H9 (cell line): ENCODE measurements at regions not wholly inside any gene's neighbourhood (a gene's known extent, or its start where the extent isn't known, plus 50 kb on each side); places are given as distances from the start of the nearest gene placed in this dataset.

Experiments used
- DNase-seq: peaks from one replicate; pipeline ENCODE4 v3.0.0-alpha.2; 2017
- H2AFZ ChIP-seq: one replicate; pipeline ENCODE4 v1.6.1; 2013; ENCODE audit warnings: mild to moderate bottlenecking, low read length, control low read depth, moderate library complexity
- H2AK5ac ChIP-seq: 2 replicates; pipeline ENCODE4 v1.6.1; 2013; ENCODE audit warnings: low read length, control low read depth, mixed read lengths; ENCODE audit not compliant: insufficient read length
- H2BK120ac ChIP-seq: one replicate; pipeline ENCODE4 v1.6.1; 2013; ENCODE audit warnings: low read depth, mild to moderate bottlenecking, low read length, control low read depth, inconsistent platforms; ENCODE audit not compliant: poor library complexity, severe bottlenecking
- H2BK12ac ChIP-seq: 2 replicates; pipeline ENCODE4 v1.6.1; 2013; ENCODE audit warnings: low read length, control low read depth, mixed read lengths, low read depth; ENCODE audit not compliant: insufficient read length
- H2BK15ac ChIP-seq: 2 replicates; pipeline ENCODE4 v1.6.1; 2013; ENCODE audit warnings: low read depth, low read length, control low read depth
- H2BK20ac ChIP-seq: one replicate; pipeline ENCODE4 v1.6.1; 2013; ENCODE audit warnings: low read depth, mild to moderate bottlenecking, low read length, control low read depth, inconsistent platforms; ENCODE audit not compliant: poor library complexity, severe bottlenecking
- H2BK5ac ChIP-seq: 2 replicates; pipeline ENCODE4 v1.6.1; 2013; ENCODE audit warnings: low read length, control low read depth, mixed read lengths; ENCODE audit not compliant: insufficient read length
- H3K14ac ChIP-seq: 2 replicates; pipeline ENCODE4 v1.6.1; 2013; ENCODE audit warnings: low read length, control low read depth; ENCODE audit not compliant: insufficient read depth
- H3K18ac ChIP-seq: 2 replicates; pipeline ENCODE4 v1.6.1; 2013; ENCODE audit warnings: low read depth, mild to moderate bottlenecking, mixed read lengths, low read length, control low read depth; ENCODE audit not compliant: insufficient read length
- H3K23ac ChIP-seq: 2 replicates; pipeline ENCODE4 v1.6.1; 2013; ENCODE audit warnings: low read length, control low read depth, mixed read lengths, low read depth; ENCODE audit not compliant: insufficient read length
- H3K23me2 ChIP-seq: 2 replicates; pipeline ENCODE4 v1.6.1; 2013; ENCODE audit warnings: low read depth, mild to moderate bottlenecking, mixed read lengths, low read length, control low read depth; ENCODE audit not compliant: insufficient read length, poor library complexity, severe bottlenecking
- H3K27ac ChIP-seq: 2 replicates; pipeline ENCODE4 v1.5.1; 2013; ENCODE audit warnings: low read length, control low read depth, mixed read lengths, low read depth; ENCODE audit not compliant: insufficient read length
- H3K27me3 ChIP-seq: 2 replicates; pipeline ENCODE4 v1.6.1; 2013; ENCODE audit warnings: low read length, control low read depth, inconsistent platforms; ENCODE audit not compliant: insufficient read depth
- H3K4ac ChIP-seq: 2 replicates; pipeline ENCODE4 v1.6.1; 2013; ENCODE audit warnings: low read depth, mild to moderate bottlenecking, control low read depth, inconsistent platforms, low read length, moderate library complexity
- H3K4me1 ChIP-seq: 2 replicates; pipeline ENCODE4 v1.6.1; 2013; ENCODE audit warnings: low read length, control low read depth, inconsistent platforms; ENCODE audit not compliant: insufficient read depth
- H3K4me2 ChIP-seq: 2 replicates; pipeline ENCODE4 v1.6.1; 2013; ENCODE audit warnings: low read length, control low read depth, mixed read lengths; ENCODE audit not compliant: insufficient read length, insufficient read depth
- H3K56ac ChIP-seq: 2 replicates; pipeline ENCODE4 v1.6.1; 2013; ENCODE audit warnings: low read depth, mild to moderate bottlenecking, mixed read lengths, low read length, control low read depth; ENCODE audit not compliant: insufficient read length
- H3K79me1 ChIP-seq: 2 replicates; pipeline ENCODE4 v1.6.1; 2013; ENCODE audit warnings: low read depth, mild to moderate bottlenecking, moderate library complexity, low read length, control low read depth, inconsistent platforms; ENCODE audit not compliant: insufficient read depth, poor library complexity, severe bottlenecking
- H3K79me2 ChIP-seq: 2 replicates; pipeline ENCODE4 v1.6.1; 2013; ENCODE audit warnings: low read length, control low read depth, inconsistent platforms; ENCODE audit not compliant: insufficient read depth
- H3K9ac ChIP-seq: 2 replicates; pipeline ENCODE4 v1.6.1; 2013; ENCODE audit warnings: low read length, control low read depth, mixed read lengths; ENCODE audit not compliant: insufficient read length; ENCODE audit errors: extremely low read depth
- H3K9me3 ChIP-seq: one replicate; pipeline ENCODE4 v1.6.1; 2013; ENCODE audit warnings: low read depth, low read length, inconsistent platforms; ENCODE audit not compliant: control insufficient read depth
- H3T11ph ChIP-seq: one replicate; pipeline ENCODE4 v1.6.1; 2013; ENCODE audit warnings: mild to moderate bottlenecking, low read length, control low read depth, inconsistent platforms
- H4K20me1 ChIP-seq: one replicate; pipeline ENCODE4 v1.6.1; 2013; ENCODE audit not compliant: control insufficient read depth, insufficient read length, insufficient read depth
- H4K5ac ChIP-seq: 2 replicates; pipeline ENCODE4 v1.6.1; 2013; ENCODE audit warnings: low read depth, mild to moderate bottlenecking, mixed read lengths, low read length, control low read depth; ENCODE audit not compliant: insufficient read length
- H4K8ac ChIP-seq: replicated peaks from 2 replicates; pipeline ENCODE4 v1.6.1; 2013; ENCODE audit warnings: low read length, control low read depth, mixed read lengths, low read depth; ENCODE audit not compliant: insufficient read length
- H4K91ac ChIP-seq: 2 replicates; pipeline ENCODE4 v1.6.1; 2013; ENCODE audit warnings: low read depth, mild to moderate bottlenecking, moderate library complexity, mixed read lengths, low read length, control low read depth; ENCODE audit not compliant: insufficient read length
- H3K27ac Mint-ChIP-seq, 3 experiments: 2 replicates in 2 of 3; 3 replicates in 1 of 3; pipeline ENCODE4 v1.8.0; 2020 to 2021; ENCODE audit warnings: mixed read lengths in 3 of 3, mild to moderate bottlenecking in 1 of 3, moderate library complexity in 1 of 3
- H3K27me3 Mint-ChIP-seq: 2 replicates; pipeline ENCODE4 v1.8.0; 2021; ENCODE audit warnings: low read depth, mild to moderate bottlenecking, moderate library complexity, mixed read lengths
- H3K36me3 Mint-ChIP-seq, 3 experiments: 2 replicates in 2 of 3; 3 replicates in 1 of 3; pipeline ENCODE4 v1.8.0; 2020 to 2021; ENCODE audit warnings: low read depth in 3 of 3, mixed read lengths in 3 of 3; ENCODE audit not compliant: insufficient read depth in 1 of 3
- H3K4me1 Mint-ChIP-seq, 2 experiments: 2 replicates each; pipeline ENCODE4 v1.8.0; 2020; ENCODE audit warnings: mixed read lengths in 2 of 2
- H3K4me3 Mint-ChIP-seq, 2 experiments: 2 replicates in 1 of 2; 3 replicates in 1 of 2; pipeline ENCODE4 v1.8.0; 2020 to 2021; ENCODE audit warnings: mild to moderate bottlenecking in 2 of 2, mixed read lengths in 2 of 2, moderate library complexity in 1 of 2
- H3K9me3 Mint-ChIP-seq, 2 experiments: 2 replicates in 1 of 2; 3 replicates in 1 of 2; pipeline ENCODE4 v1.8.0; 2020; ENCODE audit warnings: mild to moderate bottlenecking in 2 of 2, mixed read lengths in 2 of 2, moderate library complexity in 1 of 2
- WGBS: extraction: QIAGEN DNeasy Blood & Tissue Kit; methylation state at CpG from one replicate; pipeline ENCODE4 v1.1.7; 2013; ENCODE audit warnings: missing lambda C conversion rate, low lambda C conversion rate, mixed read lengths; ENCODE audit not compliant: insufficient read length; ENCODE audit errors: extremely low coverage; 5-methylcytosine and 5-hydroxymethylcytosine counted together
- TF ChIP-seq, protein P1 (sequence below): fragments of 200-600 bp; sonication (generic); conservative IDR thresholded peaks from 3 replicates; pipeline ENCODE4 v1.8.0; 2021; ENCODE audit warnings: antibody characterized with exemption, mild to moderate bottlenecking

- Mint-ChIP-seq H3K4me1 (no peaks in the 10 kb centered on the region), H3K27ac (no peak overlapping the region), H3K27me3 (no peaks in the 10 kb centered on the region), H3K4me3 (no peak overlapping the region), H3K9me3 (no peaks in the 10 kb centered on the region), H3K36me3 (no peaks in the 10 kb centered on the region)
- H3K23me2 ChIP-seq: no peaks in the 10 kb centered on the region
- H4K5ac ChIP-seq: no peak overlapping the region
- no peaks in the 10 kb centered on the region for H4K20me1 ChIP-seq
- H3K4me2 ChIP-seq: no peak overlapping the region
- no peak overlapping the region for H3K14ac ChIP-seq
- H3K9me3 ChIP-seq: no peaks in the 10 kb centered on the region
- H4K8ac ChIP-seq: no peak overlapping the region
- H3K4ac ChIP-seq: no peak overlapping the region
- H3K27ac ChIP-seq: no peak overlapping the region
- no peak overlapping the region for H3K23ac ChIP-seq
- H2BK5ac ChIP-seq: no peak overlapping the region
- no peak overlapping the region for H3K9ac ChIP-seq
- H2AFZ ChIP-seq: no peak overlapping the region
- no peak overlapping the region for H2BK120ac ChIP-seq
- H2BK20ac ChIP-seq: no peak overlapping the region
- H3K18ac ChIP-seq: no peak overlapping the region
- no peaks in the 10 kb centered on the region for H3K79me2 ChIP-seq
- H3K79me1 ChIP-seq: no peaks in the 10 kb centered on the region
- no peak overlapping the region for H2BK12ac ChIP-seq
- H4K91ac ChIP-seq: no peak overlapping the region
- DNase-seq: no peak
- H2BK15ac ChIP-seq: no peak overlapping the region
- TF ChIP-seq, protein P1, sequence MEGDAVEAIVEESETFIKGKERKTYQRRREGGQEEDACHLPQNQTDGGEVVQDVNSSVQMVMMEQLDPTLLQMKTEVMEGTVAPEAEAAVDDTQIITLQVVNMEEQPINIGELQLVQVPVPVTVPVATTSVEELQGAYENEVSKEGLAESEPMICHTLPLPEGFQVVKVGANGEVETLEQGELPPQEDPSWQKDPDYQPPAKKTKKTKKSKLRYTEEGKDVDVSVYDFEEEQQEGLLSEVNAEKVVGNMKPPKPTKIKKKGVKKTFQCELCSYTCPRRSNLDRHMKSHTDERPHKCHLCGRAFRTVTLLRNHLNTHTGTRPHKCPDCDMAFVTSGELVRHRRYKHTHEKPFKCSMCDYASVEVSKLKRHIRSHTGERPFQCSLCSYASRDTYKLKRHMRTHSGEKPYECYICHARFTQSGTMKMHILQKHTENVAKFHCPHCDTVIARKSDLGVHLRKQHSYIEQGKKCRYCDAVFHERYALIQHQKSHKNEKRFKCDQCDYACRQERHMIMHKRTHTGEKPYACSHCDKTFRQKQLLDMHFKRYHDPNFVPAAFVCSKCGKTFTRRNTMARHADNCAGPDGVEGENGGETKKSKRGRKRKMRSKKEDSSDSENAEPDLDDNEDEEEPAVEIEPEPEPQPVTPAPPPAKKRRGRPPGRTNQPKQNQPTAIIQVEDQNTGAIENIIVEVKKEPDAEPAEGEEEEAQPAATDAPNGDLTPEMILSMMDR: no peak
- H3K27me3 ChIP-seq: no peaks in the 10 kb centered on the region
- no peak overlapping the region for H3K56ac ChIP-seq
- WGBS: no CpG with 5 or more reads among the region's 5 CpGs
- no peaks in the 10 kb centered on the region for H3K4me1 ChIP-seq
- H2AK5ac ChIP-seq: no peak overlapping the region
- H3T11ph ChIP-seq: no peak overlapping the region
These were observed 663.9 kb downstream of the POM121L12 start for GRCh38 chr7:53699215-53699837.
